ENCODE measurements at regions not wholly inside any gene's neighbourhood (a gene's known extent, or its start where the extent isn't known, plus 50 kb on each side); places are given as distances from the start of the nearest gene placed in this dataset.
"Not testable (repeated sequence)": the region's sequence is repeated elsewhere in the genome, so short reads cannot be mapped to it uniquely, and the experiment has no call there.

GRCh38 chr22:34829485-34829884 lies 236.5 kb upstream of the ISX start:
- intact Hi-C loops (cut with DNase I): no loop called here
- no peaks in the 10 kb centered on the region for H3K4me1 ChIP-seq
- no peaks in the 10 kb centered on the region for H3K9me3 ChIP-seq
- no peaks in the 10 kb centered on the region for H3K36me3 ChIP-seq
- H3K4me3 ChIP-seq: no peak overlapping the region
- no peak for DNase-seq
- no peaks in the 10 kb centered on the region for H3K27me3 ChIP-seq
- TF ChIP-seq POLR2AphosphoS5 (IDR thresholded peaks at IDR 0.05) (no peak), POLR2A (IDR thresholded peaks at IDR 0.05) (no peak), EP300 (IDR thresholded peaks at IDR 0.05) (no peak), CTCF (IDR thresholded peaks at IDR 0.05) (no peak)
- no peak overlapping the region for H3K27ac ChIP-seq
- 91 to 93% methylated on average over 3 of the region's 3 CpGs for WGBS, 2 donors

DNA sequence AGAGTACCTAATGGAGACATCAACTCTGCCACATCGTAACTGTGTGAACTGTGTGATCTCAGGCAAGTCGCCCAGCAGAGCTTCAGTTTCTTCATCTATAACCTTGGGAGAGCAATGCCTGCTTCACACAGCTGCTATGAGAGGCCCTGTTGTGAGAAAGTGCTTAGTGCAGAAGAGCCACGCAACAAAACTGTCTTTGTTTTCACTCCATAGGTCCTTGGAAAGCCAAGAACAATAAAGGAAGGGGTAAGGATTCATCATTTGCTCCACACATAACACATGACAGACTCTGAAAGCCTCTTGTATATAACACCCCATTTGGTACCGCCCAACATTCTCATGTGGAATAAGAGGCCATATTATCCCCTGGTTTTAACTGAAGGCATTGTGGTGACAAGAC lies 231.9 kb upstream of the ISX start:
- Histone ChIP-seq H3K27ac (no peak overlapping the region), H3K27me3 (no peaks in the 10 kb centered on the region), H3K4me3 (no peak overlapping the region), H3K9me3 (no peaks in the 10 kb centered on the region), H3K36me3 (no peaks in the 10 kb centered on the region), H3K4me1 (no peaks in the 10 kb centered on the region)
- intact Hi-C loops (cut with DNase I): no loop called here
- DNase-seq: no peak
- TF ChIP-seq POLR2A (IDR thresholded peaks at IDR 0.05): no peak
- TF ChIP-seq CTCF (IDR thresholded peaks at IDR 0.05): no peak
- TF ChIP-seq POLR2AphosphoS5 (IDR thresholded peaks at IDR 0.05): no peak
- 72 to 78% methylated on average over 4 of the region's 4 CpGs for WGBS, 2 donors

GRCh38 chr22:34834541-34834940 lies 231.4 kb upstream of the ISX start:
- DNase-seq; H3K4me1 ChIP-seq; H3K4me3 ChIP-seq; H3K27me3 ChIP-seq; H3K36me3 ChIP-seq; H3K9me3 ChIP-seq; H3K27ac ChIP-seq; intact Hi-C loops (cut with DNase I): not testable (repeated sequence)
- 69 to 77% methylated on average over 3 of the region's 3 CpGs for WGBS, 2 donors

DNA sequence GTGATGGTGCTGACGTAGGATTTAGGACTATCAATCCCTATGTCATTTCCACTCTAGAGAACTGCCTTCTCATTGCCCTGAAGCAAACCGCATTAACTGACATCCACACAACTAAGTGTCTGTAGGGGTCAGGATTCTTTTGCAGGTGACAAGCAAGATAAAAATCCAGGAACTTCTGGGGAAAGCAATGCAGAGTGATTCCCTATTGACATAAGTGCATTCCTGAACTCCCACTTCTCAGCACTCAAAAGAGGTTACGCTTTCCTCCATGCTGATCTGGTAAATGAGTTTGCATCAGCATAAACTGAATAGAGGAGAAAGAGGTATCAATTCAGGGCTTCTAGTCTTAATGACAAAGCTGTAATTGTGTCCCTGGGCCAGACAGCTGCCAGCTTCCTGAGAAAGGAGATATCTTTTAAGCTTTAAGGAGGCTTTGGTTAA lies 224.6 kb upstream of the ISX start:
- Histone ChIP-seq H3K9me3 (no peaks in the 10 kb centered on the region), H3K36me3 (no peaks in the 10 kb centered on the region), H3K27ac (no peak overlapping the region), H3K4me3 (no peak overlapping the region), H3K4me1 (peaks cover 0 to 8% (median 0%) of the 10 kb centered on the region in 4 donors), H3K27me3 (no peaks in the 10 kb centered on the region)
- intact Hi-C loops (cut with DNase I): no loop called here
- no peak for DNase-seq
- TF ChIP-seq CTCF (IDR thresholded peaks at IDR 0.05) (no peak), POLR2A (IDR thresholded peaks at IDR 0.05) (no peak), POLR2AphosphoS5 (IDR thresholded peaks at IDR 0.05) (no peak), EP300 (IDR thresholded peaks at IDR 0.05) (no peak)
- WGBS, 2 donors: 44 to 79% methylated on average over 3 of the region's 3 CpGs

GRCh38 chr22:34841911-34842310 lies 224.0 kb upstream of the ISX start:
- 56 to 73% methylated on average over 4 of the region's 4 CpGs for WGBS, 2 donors
- Histone ChIP-seq H3K27ac (no peak overlapping the region), H3K4me1 (peaks cover 0 to 8% (median 0%) of the 10 kb centered on the region in 4 donors), H3K9me3 (no peaks in the 10 kb centered on the region), H3K4me3 (no peak overlapping the region), H3K27me3 (no peaks in the 10 kb centered on the region), H3K36me3 (no peaks in the 10 kb centered on the region)
- DNase-seq: no peak
- TF ChIP-seq POLR2AphosphoS5 (IDR thresholded peaks at IDR 0.05) (no peak), EP300 (IDR thresholded peaks at IDR 0.05) (no peak), CTCF (IDR thresholded peaks at IDR 0.05) (no peak), POLR2A (IDR thresholded peaks at IDR 0.05) (no peak)
- intact Hi-C loops (cut with DNase I): no loop called here
